ENCODE measurements at regions not wholly inside any gene's neighbourhood (a gene's known extent, or its start where the extent isn't known, plus 50 kb on each side); places are given as distances from the start of the nearest gene placed in this dataset.
A peak's percentile ranks its signal among the peaks of the same experiment; 100 is the strongest.

- no peak for DNase-seq
Observed at GRCh38 chr15:23514484-23514883, 51.0 kb upstream of the MKRN3 start.

- no peak for DNase-seq
Observed at GRCh38 chr15:23506762-23507161, 58.7 kb upstream of the MKRN3 start.

- DNase-seq = no peak
Observed at GRCh38 chr15:23503980-23504379, 56.9 kb upstream of the GOLGA6L2 start.

GRCh38 chr15:23503576-23503975 lies 56.5 kb upstream of the GOLGA6L2 start:
- DNase-seq = peak; percentile 21

GRCh38 chr15:23497710-23498111 lies 50.7 kb upstream of the GOLGA6L2 start:
- DNase-seq = peak; percentile 15

Measured in NCI-H2081 treated with DMSO at 0.1 percent for 48 hours (cell line).